ENCODE measurements at regions not wholly inside any gene's neighbourhood (a gene's known extent, or its start where the extent isn't known, plus 50 kb on each side); places are given as distances from the start of the nearest gene placed in this dataset.
A peak's percentile ranks its signal among the peaks of the same experiment; 100 is the strongest.
"Not testable (repeated sequence)": the region's sequence is repeated elsewhere in the genome, so short reads cannot be mapped to it uniquely, and the experiment has no call there.

- in situ Hi-C loops (cut with HindIII; ENCODE audit: low sequenced_read_pairs) = no loop called here
- DNase-seq (ENCODE audit: low spot score) = no peak
These were observed 191.7 kb upstream of the KLF6 start for GRCh38 chr10:3976718-3977117.

- in situ Hi-C loops (cut with HindIII; ENCODE audit: low sequenced_read_pairs) = no loop called here
These were observed 191.2 kb upstream of the KLF6 start for GRCh38 chr10:3976171-3976570.

DNA sequence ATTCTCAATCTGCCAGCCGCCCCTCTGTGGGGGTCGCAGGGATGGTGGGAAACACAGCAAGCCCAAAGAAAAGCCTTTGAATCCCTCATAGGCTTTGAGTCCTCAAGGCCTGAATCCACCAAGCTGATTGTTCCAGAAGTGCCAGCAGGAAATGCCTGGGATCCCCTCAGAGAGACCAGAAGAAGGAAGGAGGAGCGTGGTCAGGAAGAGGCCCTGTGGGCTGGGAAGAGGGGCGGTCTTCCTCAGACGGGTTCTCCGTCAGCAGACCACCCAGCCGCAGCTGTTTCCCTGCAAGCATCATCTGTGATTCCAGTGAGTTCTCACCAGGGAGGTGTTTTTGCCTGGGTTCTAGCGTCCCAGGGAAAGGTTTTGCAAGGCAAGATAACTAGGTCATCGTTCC, 190.0 kb upstream of the KLF6 start:
- in situ Hi-C loops (cut with HindIII; ENCODE audit: low sequenced_read_pairs) = no loop called here
- no peak for DNase-seq (ENCODE audit: low spot score)

More at GRCh38 chr10:3976171-3976570, 191.2 kb upstream of the KLF6 start:
- no peak for DNase-seq (ENCODE audit: low spot score)

DNA sequence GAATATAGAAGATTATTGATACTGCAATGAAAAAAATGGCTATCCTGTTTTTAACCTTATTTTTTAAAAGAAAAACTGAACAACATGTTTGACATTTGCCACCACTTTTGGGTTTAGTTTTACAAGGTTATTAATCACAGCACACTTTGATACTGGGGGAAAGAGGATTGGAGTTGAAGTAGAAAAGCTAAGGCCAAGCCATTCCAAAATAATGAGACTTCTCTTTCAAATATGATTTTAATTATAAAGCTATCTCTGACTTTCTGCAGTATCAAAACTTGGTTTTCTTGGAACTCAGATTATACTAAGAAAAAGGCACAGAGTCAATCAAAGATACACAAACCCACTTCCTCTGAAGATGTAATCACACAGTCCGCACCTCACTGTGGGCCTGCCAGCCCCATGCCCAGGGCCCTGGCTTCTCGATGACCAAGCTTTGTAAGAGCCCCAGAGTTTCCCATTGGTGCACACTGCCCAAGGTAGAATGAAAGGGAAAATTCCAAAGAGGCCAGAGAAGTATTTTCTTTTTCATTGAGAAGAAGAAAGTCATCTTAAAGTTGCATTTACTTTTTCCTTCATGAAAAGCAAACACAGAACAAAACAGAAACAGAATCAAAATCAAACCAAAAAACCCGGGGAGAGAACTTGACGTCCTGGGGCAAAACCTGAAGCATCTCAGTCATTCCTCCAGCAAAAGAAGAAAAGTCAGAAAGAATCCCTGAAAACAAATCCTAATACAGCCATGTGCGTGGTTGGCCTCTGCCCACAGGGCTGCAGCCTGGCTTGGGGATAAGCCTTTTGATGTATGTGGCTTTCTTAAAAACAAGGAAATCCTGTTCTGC, 187.7 kb upstream of the KLF6 start:
- in situ Hi-C loops (cut with HindIII; ENCODE audit: low sequenced_read_pairs) = no loop called here
- no peak for DNase-seq (ENCODE audit: low spot score)

DNA sequence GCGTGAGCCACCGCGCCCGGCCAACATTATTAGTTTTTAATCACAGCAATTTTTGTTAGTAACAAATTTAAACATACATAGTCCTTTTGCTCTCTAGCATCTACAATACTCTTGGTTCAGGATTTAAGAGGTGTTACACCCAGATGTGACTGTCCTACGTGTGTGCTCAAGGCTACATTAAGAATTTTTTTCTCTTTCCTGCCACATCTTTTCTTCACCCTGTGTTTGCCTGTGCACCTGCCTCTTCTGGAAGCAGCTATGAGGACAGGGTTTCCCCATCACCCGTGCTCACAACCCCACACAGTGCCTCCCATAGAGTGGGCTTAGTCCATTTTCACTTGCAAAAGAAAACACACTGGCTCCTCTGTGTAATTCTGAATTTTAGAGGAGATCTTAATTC, 186.7 kb upstream of the KLF6 start:
- no peak for DNase-seq (ENCODE audit: low spot score)
- in situ Hi-C loops (cut with HindIII; ENCODE audit: low sequenced_read_pairs) = no loop called here

GRCh38 chr10:3969876-3970666, 185.1 kb upstream of the KLF6 start:
- in situ Hi-C loops (cut with HindIII; ENCODE audit: low sequenced_read_pairs) = no loop called here
- no peak for DNase-seq (ENCODE audit: low spot score)

- DNase-seq (ENCODE audit: low spot score) = no peak
- in situ Hi-C loops (cut with HindIII; ENCODE audit: low sequenced_read_pairs) = no loop called here
These were observed 183.7 kb upstream of the KLF6 start for GRCh38 chr10:3968727-3969126.

DNA sequence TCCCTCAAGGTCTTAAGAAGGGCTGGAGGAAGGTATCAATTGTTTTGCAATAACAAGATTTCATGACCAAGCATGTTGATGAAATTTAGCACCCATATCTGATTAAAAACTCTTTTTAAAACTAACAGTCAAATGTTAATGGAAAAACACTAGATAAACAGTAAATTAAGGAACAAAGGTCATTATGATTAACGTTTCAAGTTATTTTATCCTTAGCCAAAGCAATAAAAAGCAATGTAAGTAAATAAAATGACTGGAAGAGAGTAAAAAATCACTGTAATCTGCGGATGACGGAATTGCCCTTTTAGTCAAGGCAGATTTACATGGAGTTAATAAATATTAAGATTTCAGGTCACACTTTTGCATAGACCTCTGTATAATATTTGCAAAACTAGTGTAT, 179.5 kb upstream of the KLF6 start:
- DNase-seq (ENCODE audit: low spot score) = no peak
- in situ Hi-C loops (cut with HindIII; ENCODE audit: low sequenced_read_pairs) = no loop called here

DNA sequence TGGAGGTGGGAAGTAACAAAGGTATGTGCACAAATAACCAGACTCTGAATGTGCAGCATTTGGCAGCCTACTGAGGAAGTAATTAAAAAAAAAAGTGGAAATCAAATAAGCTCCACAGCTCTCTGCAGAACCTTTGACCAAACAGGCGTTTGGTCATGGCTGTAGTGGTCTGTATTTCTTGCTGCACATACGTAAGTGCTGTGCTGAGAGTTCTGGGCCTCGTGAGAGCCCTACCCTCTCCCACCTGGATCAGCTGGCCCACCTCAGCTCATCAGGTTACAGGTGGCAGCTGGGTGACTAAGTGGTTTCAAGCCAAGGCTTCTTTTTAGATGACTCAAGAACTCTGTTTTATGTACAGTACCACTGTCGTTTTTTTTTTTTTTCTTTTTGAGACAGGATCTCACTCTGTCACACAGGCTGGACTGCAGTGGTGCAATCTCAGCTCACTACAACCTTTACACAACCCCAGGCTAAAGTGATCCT, 178.2 kb upstream of the KLF6 start:
- DNase-seq (ENCODE audit: low spot score) = no peak
- in situ Hi-C loops (cut with HindIII; ENCODE audit: low sequenced_read_pairs) = no loop called here

DNA sequence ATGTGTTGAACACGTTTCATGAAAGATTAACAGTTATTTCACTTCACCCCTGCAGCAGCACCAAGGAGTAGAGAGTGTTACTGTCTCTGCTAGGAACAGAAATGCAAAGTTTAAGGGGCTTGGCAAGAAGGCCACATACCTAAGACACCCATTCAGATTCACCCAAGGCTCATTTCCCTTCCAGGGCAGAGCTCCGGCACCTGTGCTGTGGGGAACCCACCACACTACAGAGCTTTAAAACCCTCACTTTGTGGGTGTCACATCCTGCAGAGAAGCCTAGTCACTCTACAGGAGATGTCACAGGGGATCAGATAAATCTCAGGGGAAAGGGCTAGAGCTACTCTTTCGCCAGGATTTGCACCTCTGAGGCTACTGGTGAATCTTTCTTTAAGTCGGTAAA, 176.1 kb upstream of the KLF6 start:
- in situ Hi-C loops (cut with HindIII; ENCODE audit: low sequenced_read_pairs) = no loop called here
- no peak for DNase-seq (ENCODE audit: low spot score)

- DNase-seq (ENCODE audit: low spot score) = no peak
- in situ Hi-C loops (cut with HindIII; ENCODE audit: low sequenced_read_pairs) = no loop called here
These were observed 175.5 kb upstream of the KLF6 start for GRCh38 chr10:3960496-3960895.

- in situ Hi-C loops (cut with HindIII; ENCODE audit: low sequenced_read_pairs) = no loop called here
- DNase-seq (ENCODE audit: low spot score) = no peak
These were observed 174.6 kb upstream of the KLF6 start for GRCh38 chr10:3959370-3960325.

DNA sequence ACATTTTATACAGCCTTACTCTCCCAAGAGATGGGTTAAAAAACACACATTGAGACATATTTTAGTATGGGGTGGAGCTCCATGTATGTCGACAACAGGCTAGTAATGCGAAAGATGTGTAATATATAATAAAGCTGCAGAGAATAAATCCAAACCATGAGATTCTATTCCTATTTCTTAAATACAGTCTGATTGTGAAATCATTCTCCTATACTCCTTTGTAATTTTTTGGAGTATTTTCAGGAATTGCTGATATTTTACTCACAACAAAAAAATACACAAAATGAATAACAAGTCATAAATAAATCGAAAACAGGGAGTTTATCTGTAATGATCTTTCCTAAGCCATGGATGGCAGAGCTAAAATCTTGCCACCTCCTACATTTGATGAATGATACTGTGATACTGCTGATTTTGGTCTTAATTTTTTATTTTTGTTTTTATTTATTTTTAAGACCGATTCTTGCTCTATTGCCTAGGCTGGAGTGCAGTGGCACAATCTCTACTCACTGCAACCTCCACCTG, 173.5 kb upstream of the KLF6 start:
- no peak for DNase-seq (ENCODE audit: low spot score)
- in situ Hi-C loops (cut with HindIII; ENCODE audit: low sequenced_read_pairs) = no loop called here

GRCh38 chr10:3955955-3956617, 171.1 kb upstream of the KLF6 start:
- in situ Hi-C loops (cut with HindIII; ENCODE audit: low sequenced_read_pairs) = no loop called here
- no peak for DNase-seq (ENCODE audit: low spot score)

DNA sequence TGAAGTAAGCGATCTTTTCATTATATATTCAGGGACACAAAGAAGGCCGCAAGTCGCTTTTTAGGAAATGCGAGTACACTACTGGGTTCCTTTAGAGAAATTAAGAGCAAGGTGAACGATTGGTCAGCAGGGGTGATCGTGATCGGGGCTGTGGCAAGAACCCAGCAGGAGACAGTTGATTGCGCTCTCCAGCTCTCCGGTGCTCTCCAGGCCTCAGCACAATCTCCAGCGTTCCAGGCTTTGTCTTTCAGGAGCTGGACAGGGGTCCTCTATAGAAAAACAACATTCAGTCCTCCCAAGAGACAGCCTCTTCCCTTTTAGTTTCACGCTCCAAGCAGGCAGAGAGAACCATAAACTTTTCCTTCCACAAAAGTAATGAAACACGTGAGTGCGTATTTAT, 170.5 kb upstream of the KLF6 start:
- no peak for DNase-seq (ENCODE audit: low spot score)
- in situ Hi-C loops (cut with HindIII; ENCODE audit: low sequenced_read_pairs) = no loop called here

DNA sequence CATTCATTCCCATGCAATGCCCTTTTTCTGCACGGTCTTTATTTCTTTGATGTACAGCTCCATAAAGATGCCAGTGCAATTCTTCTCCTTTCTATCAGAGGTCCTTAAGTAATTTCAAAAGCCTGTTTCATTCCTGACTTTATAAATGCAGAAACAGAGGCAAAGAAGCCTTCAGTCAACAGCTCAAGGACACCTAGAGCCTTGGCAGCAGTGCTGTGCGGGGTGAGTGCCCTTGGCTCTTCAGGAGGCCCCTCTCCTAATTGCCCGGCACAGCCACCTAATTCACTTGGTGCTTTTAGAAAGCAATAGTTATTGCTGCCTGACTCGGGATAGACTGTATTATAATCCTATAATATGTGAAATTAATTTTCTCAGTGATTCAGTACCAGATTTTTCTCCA, 169.6 kb upstream of the KLF6 start:
- DNase-seq (ENCODE audit: low spot score) = no peak
- in situ Hi-C loops (cut with HindIII; ENCODE audit: low sequenced_read_pairs) = no loop called here

DNA sequence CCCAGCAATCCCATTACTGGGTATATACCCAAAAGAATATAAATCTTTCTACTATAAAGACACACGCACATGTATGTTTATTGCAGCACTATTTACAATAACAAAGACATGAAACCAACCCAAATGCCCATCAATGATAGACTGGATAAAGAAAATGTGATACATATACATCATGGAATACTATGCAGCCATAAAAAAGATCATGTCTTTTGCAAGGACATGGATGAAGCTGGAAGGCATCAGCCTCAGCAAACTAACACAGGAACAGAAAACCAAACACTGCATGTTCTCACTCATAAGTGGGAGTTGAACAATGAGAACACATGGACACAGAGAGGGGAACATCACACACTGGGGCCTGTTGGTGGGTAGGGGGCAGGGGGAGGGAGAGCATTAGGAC, 169.0 kb upstream of the KLF6 start:
- DNase-seq (ENCODE audit: low spot score); in situ Hi-C loops (cut with HindIII; ENCODE audit: low sequenced_read_pairs): not testable (repeated sequence)

- in situ Hi-C loops (cut with HindIII; ENCODE audit: low sequenced_read_pairs) = no loop called here
- DNase-seq (ENCODE audit: low spot score) = peak; percentile 5
These were observed 167.0 kb upstream of the KLF6 start for GRCh38 chr10:3951993-3952392.

Data from G401 (cell line).